ENCODE measurements at regions not wholly inside any gene's neighbourhood (a gene's known extent, or its start where the extent isn't known, plus 50 kb on each side); places are given as distances from the start of the nearest gene placed in this dataset.

DNA sequence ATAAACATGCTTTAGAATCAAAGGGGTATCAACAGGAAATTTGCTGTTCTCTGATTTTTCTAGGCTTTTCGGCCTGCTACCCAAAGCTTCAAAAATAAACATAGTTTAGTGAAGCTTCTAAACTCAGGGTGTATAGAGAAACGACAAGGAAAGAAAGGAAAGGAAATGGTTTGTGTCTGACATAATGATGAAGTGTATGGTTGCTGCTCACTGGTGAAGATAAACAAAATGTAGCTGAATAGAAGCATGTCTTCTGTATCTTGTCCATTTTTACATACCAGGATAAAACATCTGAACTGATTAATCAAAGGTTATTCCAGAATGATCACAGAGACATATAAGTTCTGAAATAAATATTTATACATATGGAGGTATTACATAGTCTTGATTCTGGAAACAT is 1324.6 kb upstream of the NRXN1 start:
- no peak overlapping the region for H3K27ac ChIP-seq
- no peak for DNase-seq (ENCODE audit: low spot score)
- ChIA-PET CTCF (interaction anchor here (0.6 kb wide), 1 partner anchor 15 kb away, joined by 4 read pairs; no protein-coding TSS in a partner anchor), POLR2A (ENCODE audit: low non-redundant PET) (no interaction called here)
- TF ChIP-seq, protein P1, sequence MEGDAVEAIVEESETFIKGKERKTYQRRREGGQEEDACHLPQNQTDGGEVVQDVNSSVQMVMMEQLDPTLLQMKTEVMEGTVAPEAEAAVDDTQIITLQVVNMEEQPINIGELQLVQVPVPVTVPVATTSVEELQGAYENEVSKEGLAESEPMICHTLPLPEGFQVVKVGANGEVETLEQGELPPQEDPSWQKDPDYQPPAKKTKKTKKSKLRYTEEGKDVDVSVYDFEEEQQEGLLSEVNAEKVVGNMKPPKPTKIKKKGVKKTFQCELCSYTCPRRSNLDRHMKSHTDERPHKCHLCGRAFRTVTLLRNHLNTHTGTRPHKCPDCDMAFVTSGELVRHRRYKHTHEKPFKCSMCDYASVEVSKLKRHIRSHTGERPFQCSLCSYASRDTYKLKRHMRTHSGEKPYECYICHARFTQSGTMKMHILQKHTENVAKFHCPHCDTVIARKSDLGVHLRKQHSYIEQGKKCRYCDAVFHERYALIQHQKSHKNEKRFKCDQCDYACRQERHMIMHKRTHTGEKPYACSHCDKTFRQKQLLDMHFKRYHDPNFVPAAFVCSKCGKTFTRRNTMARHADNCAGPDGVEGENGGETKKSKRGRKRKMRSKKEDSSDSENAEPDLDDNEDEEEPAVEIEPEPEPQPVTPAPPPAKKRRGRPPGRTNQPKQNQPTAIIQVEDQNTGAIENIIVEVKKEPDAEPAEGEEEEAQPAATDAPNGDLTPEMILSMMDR (conservative IDR thresholded peaks at IDR 0.05; ENCODE audit: low read depth) = no peak

DNA sequence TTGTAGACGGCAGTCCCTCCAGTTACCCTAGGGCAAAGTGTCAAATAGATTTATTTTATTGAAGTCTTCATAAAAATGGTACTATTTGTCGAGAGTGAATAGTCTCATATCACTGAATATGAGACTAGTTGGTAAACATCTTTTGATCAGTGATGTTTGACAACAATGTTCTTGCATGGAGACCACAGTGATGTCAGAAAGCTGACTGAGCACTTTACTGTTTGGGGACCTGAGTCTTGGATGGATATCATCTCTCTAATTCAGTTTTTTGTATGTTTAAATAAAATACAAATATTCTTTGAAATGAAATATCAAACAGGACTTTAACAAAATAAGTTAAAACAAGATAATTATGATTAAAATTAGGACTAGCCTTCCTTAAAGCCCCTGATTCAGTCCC is 1315.4 kb upstream of the NRXN1 start:
- TF ChIP-seq, protein P1 (conservative IDR thresholded peaks at IDR 0.05; ENCODE audit: low read depth) = no peak
- POLR2A ChIA-PET (ENCODE audit: low non-redundant PET) = no interaction called here

DNA sequence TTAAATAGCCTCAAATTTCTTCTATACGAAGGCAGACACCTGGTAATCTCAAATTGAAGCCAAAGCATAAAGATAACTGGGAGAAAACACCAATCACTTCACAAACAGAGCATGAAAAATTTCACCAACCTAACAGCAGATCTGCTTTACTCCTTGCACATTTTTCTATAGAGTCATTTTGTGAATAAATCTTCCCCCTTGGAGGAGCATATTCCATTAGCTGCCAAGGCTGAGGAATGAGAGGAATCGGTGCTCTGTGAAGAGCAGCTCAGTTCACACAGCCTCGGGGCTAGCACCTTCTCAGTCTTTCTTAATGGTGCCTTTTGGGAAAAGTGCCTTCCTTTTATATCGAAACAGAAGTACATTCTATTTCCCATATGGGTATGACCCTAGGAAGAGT is 1313.7 kb upstream of the NRXN1 start:
- no peak overlapping the region for H3K27ac ChIP-seq
- no peak for DNase-seq (ENCODE audit: low spot score)
- CTCF ChIA-PET = interaction anchor here (0.6 kb wide), 1 partner anchor 1334 kb away, joined by 3 read pairs; no protein-coding TSS in a partner anchor
- POLR2A ChIA-PET (ENCODE audit: low non-redundant PET) = no interaction called here
- TF ChIP-seq, protein P1 (conservative IDR thresholded peaks at IDR 0.05; ENCODE audit: low read depth) = no peak

More for the DNA sequence above, 1315.4 kb upstream of the NRXN1 start:
- no peak for DNase-seq (ENCODE audit: low spot score)
- CTCF ChIA-PET = no interaction called here
- no peak overlapping the region for H3K27ac ChIP-seq

DNA sequence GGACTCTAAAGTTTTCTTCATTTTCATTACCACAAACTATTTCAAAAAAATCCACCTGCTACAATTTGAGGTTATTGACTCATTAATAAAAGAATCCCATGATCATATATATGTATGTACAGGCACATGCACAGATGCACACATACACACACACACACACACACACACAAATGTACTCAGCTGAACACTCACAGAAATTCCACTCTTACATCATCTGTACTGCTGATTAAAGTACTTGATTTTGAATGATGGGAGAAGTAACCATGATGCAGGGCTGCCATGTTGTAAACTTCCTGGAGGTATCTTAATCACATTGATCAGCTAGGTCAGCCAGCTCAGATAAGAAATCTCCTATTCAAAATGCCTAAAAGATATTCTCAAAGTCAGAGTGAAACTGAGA is 1313.2 kb upstream of the NRXN1 start:
- ChIA-PET CTCF (no interaction called here), POLR2A (ENCODE audit: low non-redundant PET) (no interaction called here)
- H3K27ac ChIP-seq = no peak overlapping the region
- no peak for DNase-seq (ENCODE audit: low spot score)
- TF ChIP-seq, protein P1 (conservative IDR thresholded peaks at IDR 0.05; ENCODE audit: low read depth) = no peak

DNA sequence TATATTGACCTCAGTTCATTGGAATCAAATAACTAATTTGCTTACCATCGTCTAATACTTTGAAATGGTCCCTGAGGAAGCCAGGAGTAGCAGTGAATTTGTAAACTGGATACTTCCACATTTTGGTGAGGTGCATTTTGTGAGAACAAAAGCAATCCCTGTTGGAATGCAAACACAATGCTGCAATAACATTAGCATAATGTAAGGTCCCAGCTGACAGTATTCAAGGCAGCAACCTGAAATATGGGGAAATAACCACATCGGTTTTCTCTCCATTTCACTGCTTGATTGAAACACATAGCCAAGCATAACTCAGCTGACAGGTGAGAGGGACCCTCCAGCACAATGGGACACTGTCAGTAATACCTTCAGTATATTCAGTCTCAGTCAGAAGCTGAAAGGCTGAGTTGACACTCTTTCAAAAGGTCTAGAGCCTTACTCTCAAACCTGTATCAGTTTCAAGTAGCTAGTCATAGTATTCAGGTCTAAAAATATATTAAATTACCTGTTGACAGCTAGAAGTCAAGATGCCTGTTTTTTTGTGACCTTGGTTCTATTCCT is 1311.9 kb upstream of the NRXN1 start:
- POLR2A ChIA-PET (ENCODE audit: low non-redundant PET) = no interaction called here

DNA sequence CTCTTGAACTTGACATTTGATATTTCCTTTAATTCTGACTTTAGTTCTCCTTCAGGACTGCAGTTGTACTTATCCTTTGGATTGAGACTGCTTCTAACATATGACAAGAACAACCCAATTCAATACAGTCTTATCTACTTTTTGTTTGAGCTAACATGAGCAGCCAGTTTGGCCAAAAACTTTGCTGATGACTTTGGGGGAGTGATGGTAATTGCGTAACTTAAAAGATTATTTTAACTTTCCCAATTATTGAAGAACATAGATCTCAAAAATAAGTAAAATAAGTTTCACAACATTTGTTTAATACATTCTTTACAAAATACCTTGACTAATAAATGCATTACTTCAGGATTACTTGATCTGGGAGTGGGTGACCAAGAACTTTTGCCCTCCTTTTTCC is 1311.1 kb upstream of the NRXN1 start:
- no peak overlapping the region for H3K27ac ChIP-seq
- TF ChIP-seq, protein P1 (conservative IDR thresholded peaks at IDR 0.05; ENCODE audit: low read depth) = no peak
- CTCF ChIA-PET = no interaction called here
- POLR2A ChIA-PET (ENCODE audit: low non-redundant PET) = no interaction called here
- no peak for DNase-seq (ENCODE audit: low spot score)

More for the DNA sequence above, 1311.9 kb upstream of the NRXN1 start:
- CTCF ChIA-PET = interaction anchor here (0.6 kb wide), 1 partner anchor 366 kb away, joined by 3 read pairs; no protein-coding TSS in a partner anchor
- H3K27ac ChIP-seq = no peak overlapping the region
- no peak for DNase-seq (ENCODE audit: low spot score)
- TF ChIP-seq, protein P1 (conservative IDR thresholded peaks at IDR 0.05; ENCODE audit: low read depth) = no peak
